Endothelial cell of umbilical vein (primary cell): ENCODE measurements at regions not wholly inside any gene's neighbourhood (a gene's known extent, or its start where the extent isn't known, plus 50 kb on each side); places are given as distances from the start of the nearest gene placed in this dataset.

Source experiments
- BruUV-seq: library from RNA; stranded (reverse); fragments of 400-500 nt; replicated peaks from 2 replicates; lab custom pipeline; 2021; lab: Mats Ljungman, UMichigan
- CTCF ChIA-PET: fragments of 300-600, 350-600 bp; sonication (Branson Sonifier 250); formaldehyde crosslinking; loops from one replicate; lab custom pipeline; 2021; ENCODE audit warnings: antibody characterized with exemption, inconsistent platforms; lab: Charles Lee
- POLR2A ChIA-PET: fragments of 300-600, 350-600 bp; sonication (Branson Sonifier 250); formaldehyde crosslinking; loops from one replicate; lab custom pipeline; 2021; ENCODE audit warnings: antibody characterized with exemption, inconsistent platforms; lab: Charles Lee
- DNase-seq: peaks from one replicate; pipeline ENCODE4 v3.0.0-alpha.2; 2011; ENCODE audit warnings: low read depth, low spot score
- FAIRE-seq: peaks from 2 replicates; lab custom pipeline; 2011; peaks lifted over from hg19 to GRCh38; lab: Jason Lieb, UNC
- H2AFZ ChIP-seq: 2 replicates; pipeline ENCODE4 v1.6.0; 2012; ENCODE audit warnings: low read depth, low read length, control low read depth, inconsistent platforms
- H3K27ac ChIP-seq: 2 replicates; pipeline ENCODE4 v1.5.1; 2011; ENCODE audit warnings: low read depth, mild to moderate bottlenecking, control low read depth, low read length, moderate library complexity; ENCODE audit not compliant: insufficient read depth
- H3K27me3 ChIP-seq, 2 experiments: 2 replicates each; pipeline versions ENCODE4 v1.6.0 to v1.6.1; 2011; ENCODE audit warnings: low read length in 2 of 2, mixed read lengths in 1 of 2; ENCODE audit not compliant: control insufficient read depth in 2 of 2, insufficient read depth in 2 of 2
- H3K36me3 ChIP-seq, 2 experiments: 2 replicates in 1 of 2; 3 replicates in 1 of 2; pipeline ENCODE4 v1.5.1; 2011; ENCODE audit warnings: low read length in 2 of 2, mild to moderate bottlenecking in 1 of 2, moderate library complexity in 1 of 2; ENCODE audit not compliant: control insufficient read depth in 2 of 2, insufficient read depth in 2 of 2; ENCODE audit errors: extremely low read depth in 1 of 2
- H3K4me1 ChIP-seq: 3 replicates; pipeline ENCODE4 v1.5.1; 2011; ENCODE audit warnings: mild to moderate bottlenecking, low read length; ENCODE audit not compliant: control insufficient read depth, insufficient read depth; ENCODE audit errors: extremely low read depth
- H3K4me2 ChIP-seq: 2 replicates; pipeline ENCODE4 v1.6.1; 2011; ENCODE audit warnings: low read length, control low read depth, mixed read lengths; ENCODE audit not compliant: insufficient read depth
- H3K4me3 ChIP-seq, 3 experiments: fragments of 200-600 bp in 1 of 3; sonication (generic), shearing (Covaris generic) in 1 of 3; replicated peaks in 1 of 3; 2 replicates each; pipeline ENCODE4 v1.5.1; 2011 to 2016; ENCODE audit warnings: control low read depth in 3 of 3, low read length in 3 of 3, mild to moderate bottlenecking in 2 of 3, inconsistent platforms in 1 of 3, low read depth in 1 of 3, moderate library complexity in 1 of 3; ENCODE audit not compliant: insufficient read depth in 1 of 3
- H3K79me2 ChIP-seq: 2 replicates; pipeline ENCODE4 v1.6.0; 2012; ENCODE audit warnings: low read length, inconsistent platforms; ENCODE audit not compliant: control insufficient read depth, insufficient read depth
- H3K9ac ChIP-seq: replicated peaks from 2 replicates; pipeline ENCODE3; 2011; ENCODE audit warnings: low read length, control low read depth; ENCODE audit not compliant: insufficient read depth; ENCODE audit errors: extremely low read depth
- H3K9me1 ChIP-seq: replicated peaks from 3 replicates; pipeline ENCODE4 v1.6.0; 2011; ENCODE audit warnings: mild to moderate bottlenecking, low read length; ENCODE audit not compliant: control insufficient read depth, insufficient read depth; ENCODE audit errors: extremely low read depth
- H3K9me3 ChIP-seq: replicated peaks from 2 replicates; pipeline ENCODE4 v1.5.1; 2012; ENCODE audit warnings: low read length, inconsistent platforms; ENCODE audit not compliant: control insufficient read depth, insufficient read depth
- H4K20me1 ChIP-seq: replicated peaks from 2 replicates; pipeline ENCODE3; 2011; ENCODE audit warnings: mild to moderate bottlenecking, low read length; ENCODE audit not compliant: control insufficient read depth, insufficient read depth; ENCODE audit errors: extremely low read depth
- EZH2 ChIP-seq: IDR thresholded peaks from 2 replicates; pipeline ENCODE4 v1.6.1; 2012; ENCODE audit warnings: borderline replicate concordance, low read depth, mild to moderate bottlenecking, moderate library complexity, low read length, inconsistent platforms; ENCODE audit not compliant: severe bottlenecking
- FOS ChIP-seq: IDR thresholded peaks from 2 replicates; pipeline ENCODE4 v1.6.1; 2011; ENCODE audit warnings: mild to moderate bottlenecking, low read length, moderate library complexity, borderline replicate concordance; ENCODE audit not compliant: insufficient read depth
- GATA2 ChIP-seq: IDR thresholded peaks from 2 replicates; pipeline ENCODE4 v1.7.0; 2011; ENCODE audit warnings: low read depth, mild to moderate bottlenecking, moderate library complexity, mixed read lengths, low read length; ENCODE audit not compliant: insufficient read length, insufficient read depth
- JUN ChIP-seq: IDR thresholded peaks from 2 replicates; pipeline ENCODE4 v1.6.1; 2011; ENCODE audit warnings: borderline replicate concordance, low read depth; ENCODE audit not compliant: insufficient read length, insufficient read depth
- MYC ChIP-seq: IDR thresholded peaks from one replicate; pipeline ENCODE4 v1.6.1; 2011; ENCODE audit warnings: mild to moderate bottlenecking, low read depth, low read length
- POLR2A ChIP-seq: IDR thresholded peaks from 2 replicates; pipeline ENCODE4 v1.6.1; 2012; ENCODE audit warnings: low read depth, mild to moderate bottlenecking, control low read depth, low read length
- POLR2AphosphoS5 ChIP-seq: IDR thresholded peaks from 2 replicates; pipeline ENCODE4 v1.6.1; 2012; ENCODE audit warnings: low read depth, mild to moderate bottlenecking, control low read depth, low read length, moderate library complexity; ENCODE audit not compliant: insufficient read depth
- dilution Hi-C: fragments of 300-500 bp; cut with MboI; formaldehyde crosslinking; loops from one replicate; pipeline ENCODE4 v1.15.0; 2019; ENCODE audit warnings: low sequenced_read_pairs; ENCODE audit not compliant: extremely low pct_ligation_motif_present
- intact Hi-C: fragments of 100-400 bp; cut with micrococcal nuclease; formaldehyde crosslinking; loops from one replicate; pipeline ENCODE4 v1.10.0; 2022
- TF ChIP-seq, protein P1 (sequence below): IDR thresholded peaks from 2 replicates; pipeline ENCODE4 v1.6.1; 2011; ENCODE audit not compliant: insufficient read depth, insufficient read length
- TF ChIP-seq, protein P2 (sequence below), 2 donors: IDR thresholded peaks; 1 replicate in 1 of 2; 2 replicates in 1 of 2; pipeline ENCODE4 v1.5.1; 2011; ENCODE audit warnings: low read length in 2 of 2, mild to moderate bottlenecking in 2 of 2, moderate library complexity in 2 of 2, control low read depth in 1 of 2, inconsistent platforms in 1 of 2, low read depth in 1 of 2; ENCODE audit not compliant: insufficient read depth in 1 of 2; ENCODE audit errors: extremely low read depth in 1 of 2

DNA sequence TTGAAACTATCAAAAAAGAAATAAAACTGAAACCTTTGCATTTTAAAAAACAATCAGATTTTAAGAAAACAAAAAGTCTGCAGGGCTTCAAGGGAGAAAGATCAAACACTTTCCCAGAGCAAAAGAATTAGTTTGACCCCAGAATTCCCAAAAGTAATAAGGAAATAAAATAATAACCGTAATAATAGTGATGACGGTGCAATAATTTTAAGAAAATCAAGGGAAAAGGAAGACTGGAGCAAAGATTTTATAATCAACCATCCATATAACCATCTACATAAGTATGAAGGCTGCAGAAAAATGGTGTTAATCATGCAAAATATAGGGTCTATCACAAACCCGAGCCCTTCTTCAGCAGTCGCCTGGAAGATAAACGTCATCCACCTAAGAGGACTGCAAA is 634.8 kb downstream of the GALR1 start:
- intact Hi-C loops (no loop called here), dilution Hi-C loops (no loop called here)
- TF ChIP-seq, protein P1, sequence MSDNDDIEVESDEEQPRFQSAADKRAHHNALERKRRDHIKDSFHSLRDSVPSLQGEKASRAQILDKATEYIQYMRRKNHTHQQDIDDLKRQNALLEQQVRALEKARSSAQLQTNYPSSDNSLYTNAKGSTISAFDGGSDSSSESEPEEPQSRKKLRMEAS: no peak
- TF ChIP-seq MYC (no peak), EZH2 (no peak), FOS (no peak), POLR2A (no peak), POLR2AphosphoS5 (no peak), GATA2 (no peak), JUN (no peak)
- TF ChIP-seq, protein P2, sequence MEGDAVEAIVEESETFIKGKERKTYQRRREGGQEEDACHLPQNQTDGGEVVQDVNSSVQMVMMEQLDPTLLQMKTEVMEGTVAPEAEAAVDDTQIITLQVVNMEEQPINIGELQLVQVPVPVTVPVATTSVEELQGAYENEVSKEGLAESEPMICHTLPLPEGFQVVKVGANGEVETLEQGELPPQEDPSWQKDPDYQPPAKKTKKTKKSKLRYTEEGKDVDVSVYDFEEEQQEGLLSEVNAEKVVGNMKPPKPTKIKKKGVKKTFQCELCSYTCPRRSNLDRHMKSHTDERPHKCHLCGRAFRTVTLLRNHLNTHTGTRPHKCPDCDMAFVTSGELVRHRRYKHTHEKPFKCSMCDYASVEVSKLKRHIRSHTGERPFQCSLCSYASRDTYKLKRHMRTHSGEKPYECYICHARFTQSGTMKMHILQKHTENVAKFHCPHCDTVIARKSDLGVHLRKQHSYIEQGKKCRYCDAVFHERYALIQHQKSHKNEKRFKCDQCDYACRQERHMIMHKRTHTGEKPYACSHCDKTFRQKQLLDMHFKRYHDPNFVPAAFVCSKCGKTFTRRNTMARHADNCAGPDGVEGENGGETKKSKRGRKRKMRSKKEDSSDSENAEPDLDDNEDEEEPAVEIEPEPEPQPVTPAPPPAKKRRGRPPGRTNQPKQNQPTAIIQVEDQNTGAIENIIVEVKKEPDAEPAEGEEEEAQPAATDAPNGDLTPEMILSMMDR (IDR thresholded peaks at IDR 0.05; ENCODE audit: extremely low read depth in 1 of 2, insufficient read depth in 1 of 2, low read depth in 1 of 2, low read length in 2 of 2): no peak
- Histone ChIP-seq H3K4me2 (no peak overlapping the region), H2AFZ (no peak overlapping the region), H3K9me1 (no peaks in the 10 kb centered on the region), H3K79me2 (no peaks in the 10 kb centered on the region), H3K27ac (no peak overlapping the region), H4K20me1 (no peaks in the 10 kb centered on the region), H3K9me3 (peaks cover 7% of the 10 kb centered on the region), H3K4me1 (no peaks in the 10 kb centered on the region), H3K27me3 (no peaks in the 10 kb centered on the region), H3K4me3 (no peak overlapping the region), H3K9ac (no peak overlapping the region), H3K36me3 (no peaks in the 10 kb centered on the region)
- ChIA-PET POLR2A (no interaction called here), CTCF (no interaction called here)
- DNase-seq (no peak), FAIRE-seq (no peak)
- BruUV-seq: no TSS peak
